MM.1S (cell line): ENCODE measurements at regions not wholly inside any gene's neighbourhood (a gene's known extent, or its start where the extent isn't known, plus 50 kb on each side); places are given as distances from the start of the nearest gene placed in this dataset.

Experiments
- DNase-seq: peaks from one replicate; pipeline ENCODE4 v3.0.0-alpha.2; 2015
- H2AFZ ChIP-seq: fragments of 300-600 bp; sonication (generic); 2 replicates; pipeline ENCODE4 v1.6.0; 2016; ENCODE audit warnings: antibody characterized with exemption, low read length
- H3F3A ChIP-seq: fragments of 300-600 bp; sonication (generic); 2 replicates; pipeline ENCODE4 v1.6.1; 2016; ENCODE audit warnings: mild to moderate bottlenecking, antibody characterized with exemption, low read length, moderate library complexity, mixed read lengths; ENCODE audit not compliant: insufficient read depth
- H3K27ac ChIP-seq: fragments of 300-600 bp; sonication (generic); 2 replicates; pipeline ENCODE4 v1.5.1; 2016; ENCODE audit warnings: mild to moderate bottlenecking, low read length
- H3K27me3 ChIP-seq: fragments of 300-600 bp; sonication (generic); replicated peaks from 2 replicates; pipeline ENCODE4 v1.6.0; 2016; ENCODE audit warnings: low read length; ENCODE audit not compliant: insufficient read depth
- H3K36me3 ChIP-seq: fragments of 300-600 bp; sonication (generic); replicated peaks from 2 replicates; pipeline ENCODE4 v1.6.1; 2016; ENCODE audit warnings: mild to moderate bottlenecking, low read length, mixed read lengths; ENCODE audit not compliant: insufficient read depth
- H3K4me1 ChIP-seq: fragments of 300-600 bp; sonication (generic); 2 replicates; pipeline ENCODE4 v1.6.1; 2016; ENCODE audit warnings: low read length, mixed read lengths
- H3K4me2 ChIP-seq: fragments of 300-600 bp; sonication (generic); 2 replicates; pipeline ENCODE4 v1.6.0; 2016; ENCODE audit warnings: low read depth, low read length
- H3K4me3 ChIP-seq: fragments of 300-600 bp; sonication (generic); 2 replicates; pipeline ENCODE4 v1.5.1; 2016; ENCODE audit warnings: low read length, mixed read lengths
- H3K79me2 ChIP-seq: fragments of 300-600 bp; sonication (generic); 2 replicates; pipeline ENCODE4 v1.6.1; 2016; ENCODE audit warnings: mixed run types, low read length, mixed read lengths
- H3K9ac ChIP-seq: fragments of 300-600 bp; sonication (generic); 2 replicates; pipeline ENCODE4 v1.6.1; 2016; ENCODE audit warnings: low read length, mixed read lengths
- H3K9me2 ChIP-seq: fragments of 300-600 bp; sonication (generic); replicated peaks from 2 replicates; pipeline ENCODE4 v1.6.1; 2016; ENCODE audit warnings: mild to moderate bottlenecking, low read length, mixed read lengths; ENCODE audit not compliant: insufficient read depth
- H3K9me3 ChIP-seq: fragments of 300-600 bp; sonication (generic); replicated peaks from 2 replicates; pipeline ENCODE4 v1.6.1; 2016; ENCODE audit warnings: mild to moderate bottlenecking, low read length, mixed read lengths; ENCODE audit not compliant: insufficient read depth
- H4K20me1 ChIP-seq: fragments of 300-600 bp; sonication (generic); 2 replicates; pipeline ENCODE4 v1.6.1; 2016; ENCODE audit warnings: mild to moderate bottlenecking, low read length, moderate library complexity, mixed read lengths; ENCODE audit not compliant: insufficient read depth
- EZH2 ChIP-seq: fragments of 300-600 bp; sonication (generic); optimal IDR thresholded peaks from 2 replicates; pipeline ENCODE3; 2017; ENCODE audit warnings: low read depth, mild to moderate bottlenecking, antibody characterized with exemption, low read length, mixed read lengths
- EZH2phosphoT487 ChIP-seq: fragments of 300-600 bp; sonication (generic); IDR thresholded peaks from 2 replicates; pipeline ENCODE4 v1.6.1; 2018; ENCODE audit warnings: antibody characterized with exemption, low read length
- TF ChIP-seq, protein P1 (sequence below): fragments of 300-600 bp; sonication (generic); IDR thresholded peaks from 2 replicates; pipeline ENCODE4 v1.5.1; 2016; ENCODE audit warnings: antibody characterized with exemption, low read length, mixed read lengths

DNA sequence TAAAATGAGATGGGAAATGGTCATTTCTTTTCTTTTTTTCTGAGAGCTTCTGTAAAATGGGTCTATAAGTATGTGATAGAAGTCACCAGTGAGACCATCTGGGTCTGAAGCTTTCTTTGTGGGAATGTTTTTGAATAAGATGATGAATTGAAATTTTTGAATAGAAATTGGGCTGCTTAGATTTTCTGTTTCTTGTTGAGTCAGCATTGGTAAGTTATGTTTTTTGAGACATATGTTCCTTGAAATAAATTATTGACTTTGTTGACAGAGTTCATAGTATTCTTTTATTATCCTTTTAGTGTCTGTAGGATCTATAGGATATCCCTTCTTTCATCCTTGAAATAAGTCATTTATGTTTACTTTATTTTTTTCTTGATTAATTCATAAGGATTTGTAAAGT lies 208.1 kb downstream of the OPA1 start:
- H3K27ac ChIP-seq: no peak overlapping the region

DNA sequence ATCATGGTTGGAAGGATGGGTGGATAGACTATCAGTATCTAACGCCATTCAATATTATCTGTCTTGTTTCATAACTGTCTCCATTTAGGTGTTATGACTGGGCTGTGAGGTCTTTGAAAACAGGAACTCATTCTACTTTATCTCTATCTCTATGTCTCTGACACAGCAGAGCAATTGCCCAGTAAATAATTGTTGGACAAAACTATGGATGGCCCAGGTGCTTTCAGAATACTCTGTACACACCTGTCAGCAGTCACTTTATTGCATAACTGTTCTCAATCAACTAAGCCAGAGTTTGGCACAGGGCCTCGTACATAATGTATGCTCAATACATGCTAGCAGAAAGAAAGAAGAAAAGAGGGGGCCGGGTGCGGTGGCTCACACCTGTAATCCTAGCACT lies 210.3 kb downstream of the OPA1 start:
- no peak overlapping the region for H2AFZ ChIP-seq
- TF ChIP-seq, protein P1, sequence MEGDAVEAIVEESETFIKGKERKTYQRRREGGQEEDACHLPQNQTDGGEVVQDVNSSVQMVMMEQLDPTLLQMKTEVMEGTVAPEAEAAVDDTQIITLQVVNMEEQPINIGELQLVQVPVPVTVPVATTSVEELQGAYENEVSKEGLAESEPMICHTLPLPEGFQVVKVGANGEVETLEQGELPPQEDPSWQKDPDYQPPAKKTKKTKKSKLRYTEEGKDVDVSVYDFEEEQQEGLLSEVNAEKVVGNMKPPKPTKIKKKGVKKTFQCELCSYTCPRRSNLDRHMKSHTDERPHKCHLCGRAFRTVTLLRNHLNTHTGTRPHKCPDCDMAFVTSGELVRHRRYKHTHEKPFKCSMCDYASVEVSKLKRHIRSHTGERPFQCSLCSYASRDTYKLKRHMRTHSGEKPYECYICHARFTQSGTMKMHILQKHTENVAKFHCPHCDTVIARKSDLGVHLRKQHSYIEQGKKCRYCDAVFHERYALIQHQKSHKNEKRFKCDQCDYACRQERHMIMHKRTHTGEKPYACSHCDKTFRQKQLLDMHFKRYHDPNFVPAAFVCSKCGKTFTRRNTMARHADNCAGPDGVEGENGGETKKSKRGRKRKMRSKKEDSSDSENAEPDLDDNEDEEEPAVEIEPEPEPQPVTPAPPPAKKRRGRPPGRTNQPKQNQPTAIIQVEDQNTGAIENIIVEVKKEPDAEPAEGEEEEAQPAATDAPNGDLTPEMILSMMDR: no peak
- TF ChIP-seq EZH2 (no peak), EZH2phosphoT487 (no peak)
- DNase-seq: no peak

More for the DNA sequence above, 208.1 kb downstream of the OPA1 start:
- Histone ChIP-seq H2AFZ (no peak overlapping the region), H3K79me2 (no peaks in the 10 kb centered on the region), H3K4me1 (no peaks in the 10 kb centered on the region), H3K4me2 (no peak overlapping the region), H4K20me1 (no peaks in the 10 kb centered on the region), H3K9me3 (no peaks in the 10 kb centered on the region), H3K9ac (no peak overlapping the region), H3K9me2 (no peaks in the 10 kb centered on the region), H3K27me3 (no peaks in the 10 kb centered on the region), H3K4me3 (no peak overlapping the region), H3F3A (no peaks in the 10 kb centered on the region), H3K36me3 (no peaks in the 10 kb centered on the region)
- DNase-seq: no peak
- TF ChIP-seq, protein P1: no peak

DNA sequence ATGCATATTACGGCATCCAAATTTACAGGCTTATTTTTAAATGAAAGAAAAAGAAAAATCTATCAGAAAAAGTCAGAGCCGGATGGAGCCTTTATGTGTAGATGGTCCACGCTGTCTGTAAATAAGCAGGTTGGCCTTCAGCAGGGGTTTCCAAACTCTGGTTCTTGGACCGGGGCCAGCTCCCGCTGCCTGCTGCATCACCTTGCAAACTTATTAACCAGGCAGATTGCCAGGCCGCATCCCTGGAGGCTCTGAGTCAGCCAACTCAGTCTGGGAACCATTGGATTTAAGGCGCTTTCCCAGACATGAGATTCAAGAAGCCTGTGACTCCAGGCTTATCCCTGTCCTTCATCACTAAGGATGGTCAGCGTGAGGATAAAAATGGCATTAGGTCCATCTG lies 212.4 kb downstream of the OPA1 start:
- Histone ChIP-seq H2AFZ (no peak overlapping the region), H3F3A (no peaks in the 10 kb centered on the region), H3K9me3 (no peaks in the 10 kb centered on the region), H3K9ac (no peak overlapping the region), H3K4me2 (no peak overlapping the region), H3K36me3 (no peaks in the 10 kb centered on the region), H3K4me3 (no peak overlapping the region), H3K9me2 (no peaks in the 10 kb centered on the region), H3K79me2 (no peaks in the 10 kb centered on the region), H3K4me1 (no peaks in the 10 kb centered on the region), H3K27ac (no peak overlapping the region), H3K27me3 (no peaks in the 10 kb centered on the region), H4K20me1 (no peaks in the 10 kb centered on the region)
- DNase-seq: no peak
- no peak for TF ChIP-seq EZH2

More for the DNA sequence above, 210.3 kb downstream of the OPA1 start:
- H3K36me3 ChIP-seq: no peaks in the 10 kb centered on the region
- H3K9ac ChIP-seq: no peak overlapping the region
- H3K4me3 ChIP-seq: no peak overlapping the region
- H3K9me2 ChIP-seq: no peaks in the 10 kb centered on the region
- H3F3A ChIP-seq: no peaks in the 10 kb centered on the region
- H3K27me3 ChIP-seq: no peaks in the 10 kb centered on the region
- H3K79me2 ChIP-seq: no peaks in the 10 kb centered on the region
- no peaks in the 10 kb centered on the region for H4K20me1 ChIP-seq
- no peak overlapping the region for H3K4me2 ChIP-seq
- H3K9me3 ChIP-seq: no peaks in the 10 kb centered on the region
- no peak overlapping the region for H3K27ac ChIP-seq
- H3K4me1 ChIP-seq: no peaks in the 10 kb centered on the region

DNA sequence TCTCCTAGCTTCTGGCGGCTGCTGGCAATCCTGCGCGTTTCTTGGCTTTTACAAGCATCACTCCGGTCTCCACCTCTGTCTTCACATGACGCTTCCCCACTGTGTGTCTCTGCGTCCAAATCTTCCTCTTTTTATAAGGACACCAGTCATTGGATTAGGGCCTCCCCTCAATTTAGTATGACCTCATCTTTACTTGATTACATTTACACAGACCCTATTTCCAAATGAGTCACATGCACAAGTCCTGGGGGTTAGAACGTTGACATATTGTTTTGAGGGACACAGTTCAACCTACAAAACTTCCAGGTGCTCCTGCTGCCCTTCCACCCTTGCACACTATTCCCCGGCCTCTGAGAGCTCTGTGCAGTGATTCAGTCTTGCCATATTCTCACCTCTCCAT lies 215.3 kb downstream of the OPA1 start:
- H3K79me2 ChIP-seq: no peaks in the 10 kb centered on the region
- no peak overlapping the region for H3K27ac ChIP-seq
- no peak for TF ChIP-seq EZH2phosphoT487
- no peak for TF ChIP-seq EZH2
- TF ChIP-seq, protein P1: no peak
- H3K9ac ChIP-seq: no peak overlapping the region
- no peaks in the 10 kb centered on the region for H3F3A ChIP-seq
- H3K9me3 ChIP-seq: no peaks in the 10 kb centered on the region
- H3K27me3 ChIP-seq: no peaks in the 10 kb centered on the region
- no peaks in the 10 kb centered on the region for H4K20me1 ChIP-seq
- no peak overlapping the region for H3K4me3 ChIP-seq
- no peaks in the 10 kb centered on the region for H3K4me1 ChIP-seq
- no peak overlapping the region for H2AFZ ChIP-seq
- no peak for DNase-seq
- no peaks in the 10 kb centered on the region for H3K9me2 ChIP-seq
- no peaks in the 10 kb centered on the region for H3K36me3 ChIP-seq
- no peak overlapping the region for H3K4me2 ChIP-seq
